ENCODE measurements at regions not wholly inside any gene's neighbourhood (a gene's known extent, or its start where the extent isn't known, plus 50 kb on each side); places are given as distances from the start of the nearest gene placed in this dataset.
"Not testable (repeated sequence)": the region's sequence is repeated elsewhere in the genome, so short reads cannot be mapped to it uniquely, and the experiment has no call there.

DNA sequence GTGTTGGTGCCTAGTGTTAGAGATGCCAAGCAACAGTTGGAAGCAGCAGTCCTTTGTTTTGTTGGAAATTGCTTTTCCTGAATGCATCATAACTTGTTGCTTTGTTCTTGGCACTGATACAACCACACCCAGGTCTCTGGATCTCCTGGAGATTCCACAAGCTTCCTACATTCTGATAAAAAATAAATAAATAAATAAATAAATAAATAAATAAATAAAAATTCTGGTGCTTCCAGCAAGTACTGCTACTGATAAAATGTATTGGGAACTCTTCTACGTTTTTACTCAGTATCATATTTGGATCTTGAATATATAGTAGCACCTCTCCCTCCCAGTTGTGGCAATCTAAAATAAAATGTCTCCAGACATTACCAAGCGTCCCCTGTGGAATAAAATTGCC lies 62.7 kb upstream of the GRID2 start:
- DNase-seq, result no peak

DNA sequence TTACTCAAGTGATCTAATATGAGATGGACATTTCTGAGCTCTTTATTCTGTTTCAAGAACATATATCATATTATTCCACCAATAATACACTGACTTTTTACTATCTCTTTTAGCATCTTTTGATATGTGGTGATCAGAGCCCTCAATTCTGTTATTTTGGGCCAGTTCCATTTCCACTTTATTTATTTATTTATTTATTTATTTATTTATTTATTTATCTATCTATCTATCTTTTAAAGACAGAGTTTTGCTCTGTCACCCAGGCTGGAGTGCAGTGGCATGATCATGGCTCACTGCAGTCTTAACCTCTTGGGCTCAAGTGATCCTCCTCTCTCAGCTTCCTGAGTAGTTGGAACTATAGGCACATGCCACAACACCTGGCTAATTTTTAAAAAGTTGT lies 57.4 kb upstream of the GRID2 start:
- no peak for DNase-seq

DNA sequence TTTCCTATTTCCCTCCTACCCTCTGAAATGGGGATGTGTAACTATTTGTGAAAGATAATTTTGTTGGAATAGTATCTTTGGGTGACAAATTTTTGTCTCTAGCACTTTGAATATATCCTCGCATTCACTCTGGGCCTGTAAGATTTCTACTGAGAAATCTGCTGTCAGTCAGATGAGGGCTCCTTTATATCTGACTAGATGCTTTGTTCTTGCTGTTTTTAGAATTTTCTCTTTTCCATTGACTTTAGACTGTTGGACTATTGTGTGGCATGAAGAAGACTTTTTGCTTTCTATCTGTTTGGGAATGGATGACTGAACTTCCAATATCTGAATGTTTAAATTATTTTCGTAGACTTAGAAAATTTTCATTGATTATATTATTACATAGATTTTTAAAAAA lies 54.2 kb upstream of the GRID2 start:
- no peak for DNase-seq

DNA sequence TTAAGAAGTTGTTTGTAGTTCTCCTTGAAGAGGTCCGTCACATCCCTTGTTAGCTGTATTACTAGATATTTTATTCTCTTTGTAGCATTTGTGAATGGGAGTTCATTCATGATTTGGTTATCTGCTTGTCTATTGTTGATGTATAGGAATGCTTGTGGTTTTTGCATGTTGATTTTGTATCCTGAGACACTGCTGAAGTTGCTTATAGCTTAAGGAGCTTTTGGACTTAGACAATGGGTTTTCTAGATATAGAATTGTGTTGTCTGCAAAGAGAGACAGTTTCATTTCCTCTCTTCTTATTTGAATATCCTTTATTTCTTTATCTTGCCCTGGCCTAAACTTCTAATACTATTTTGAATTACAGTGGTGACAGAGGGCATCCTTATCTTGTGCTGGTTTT lies 52.1 kb upstream of the GRID2 start:
- DNase-seq, result no peak

DNA sequence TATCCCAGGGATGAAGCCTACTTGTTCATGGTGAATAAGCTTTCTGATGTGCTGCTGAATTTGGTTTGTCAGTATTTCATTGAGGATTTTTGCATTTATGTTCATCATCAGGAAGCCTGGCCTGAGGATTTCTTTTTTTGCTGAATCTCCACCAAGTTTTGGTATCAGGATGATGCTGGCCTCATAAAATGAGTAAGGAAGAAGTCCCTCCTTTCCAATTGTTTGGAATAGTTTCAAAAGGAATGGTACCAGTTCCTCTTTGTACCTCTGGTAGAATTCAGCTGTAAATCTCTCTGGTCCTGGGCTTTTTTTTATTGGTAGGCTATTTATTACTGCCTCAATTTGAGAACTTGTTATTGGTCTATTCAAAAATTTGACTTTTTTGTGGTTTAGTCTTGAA lies 51.4 kb upstream of the GRID2 start:
- not testable (repeated sequence) for DNase-seq

DNA sequence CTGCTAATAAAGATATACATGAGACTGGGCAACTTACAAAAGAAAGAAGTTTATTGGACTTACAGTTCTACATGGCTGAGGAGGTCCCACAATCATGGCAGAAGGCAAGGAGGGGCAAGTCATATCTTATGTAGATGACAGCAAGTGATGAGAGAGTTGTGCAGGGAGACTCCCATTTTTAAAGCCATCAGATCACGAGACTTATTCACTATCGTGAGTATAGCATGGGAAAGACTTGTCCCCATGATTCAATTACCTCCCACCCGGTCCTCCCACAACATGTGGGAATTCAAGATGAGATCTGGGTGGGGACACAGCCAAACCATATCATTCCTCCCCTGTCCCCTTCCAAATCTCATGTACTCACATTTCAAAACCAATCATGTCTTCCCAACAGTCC lies 50.9 kb upstream of the GRID2 start:
- DNase-seq, result no peak

DNA sequence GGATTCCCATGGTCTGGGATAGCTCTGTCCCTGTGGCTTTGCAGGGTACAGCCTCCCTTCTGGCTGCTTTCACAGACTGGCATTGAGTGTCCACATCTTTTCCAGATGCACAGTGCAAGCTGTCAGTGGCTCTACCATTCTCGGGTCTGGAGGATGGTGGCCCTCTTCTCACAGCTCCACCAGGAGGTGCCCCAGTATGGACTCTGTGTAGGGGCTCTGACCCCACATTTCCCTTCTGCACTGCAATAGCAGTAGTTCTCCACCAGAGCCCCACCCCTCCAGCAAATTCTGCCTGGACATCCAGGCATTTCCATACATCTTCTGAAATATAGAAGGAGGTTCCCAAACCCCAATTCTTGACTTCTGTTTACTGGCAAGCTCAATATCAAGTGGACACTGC lies 50.2 kb upstream of the GRID2 start:
- no peak for DNase-seq

All from NCI-H2029 treated with DMSO at 0.1 percent for 48 hours (cell line).